Type B pancreatic cell (in vitro differentiated cells): ENCODE measurements at regions not wholly inside any gene's neighbourhood (a gene's known extent, or its start where the extent isn't known, plus 50 kb on each side); places are given as distances from the start of the nearest gene placed in this dataset.
"Not testable (repeated sequence)": the region's sequence is repeated elsewhere in the genome, so short reads cannot be mapped to it uniquely, and the experiment has no call there.

Experiments used
- DNase-seq: peaks from one replicate; pipeline ENCODE4 v3.0.0; 2021; ENCODE audit warnings: mixed read lengths; ENCODE audit not compliant: unreplicated experiment; ENCODE audit errors: extremely low spot score
- H3K27ac Mint-ChIP-seq: 2 replicates; pipeline ENCODE4 v1.8.0; 2021; ENCODE audit warnings: mild to moderate bottlenecking, mixed read lengths
- H3K27me3 Mint-ChIP-seq: 2 replicates; pipeline ENCODE4 v1.8.0; 2021; ENCODE audit warnings: mixed read lengths
- H3K36me3 Mint-ChIP-seq: 2 replicates; pipeline ENCODE4 v1.8.0; 2021; ENCODE audit warnings: mixed read lengths
- H3K4me1 Mint-ChIP-seq: one replicate; pipeline ENCODE4 v1.8.0; 2021; ENCODE audit warnings: mixed read lengths; ENCODE audit not compliant: unreplicated experiment
- H3K4me3 Mint-ChIP-seq: 2 replicates; pipeline ENCODE4 v1.8.0; 2021; ENCODE audit warnings: mild to moderate bottlenecking, mixed read lengths
- H3K9me3 Mint-ChIP-seq: 2 replicates; pipeline ENCODE4 v1.8.0; 2021; ENCODE audit warnings: mixed read lengths
- CTCF ChIP-seq: fragments of 200-600 bp; sonication (generic); conservative IDR thresholded peaks from 2 replicates; pipeline ENCODE4 v1.5.0; 2021; ENCODE audit warnings: antibody characterized with exemption, mild to moderate bottlenecking

GRCh38 chr21:14825514-14825974 lies 239.3 kb downstream of the NRIP1 start:
- H3K27ac Mint-ChIP-seq: no peak overlapping the region
- no peaks in the 10 kb centered on the region for H3K36me3 Mint-ChIP-seq
- peaks cover 5% of the 10 kb centered on the region for H3K4me1 Mint-ChIP-seq
- H3K4me3 Mint-ChIP-seq: no peak overlapping the region
- H3K9me3 Mint-ChIP-seq: no peaks in the 10 kb centered on the region
- no peak for DNase-seq
- no peak for TF ChIP-seq CTCF
- no peaks in the 10 kb centered on the region for H3K27me3 Mint-ChIP-seq

- Mint-ChIP-seq H3K36me3 (no peaks in the 10 kb centered on the region), H3K9me3 (no peaks in the 10 kb centered on the region), H3K27me3 (no peaks in the 10 kb centered on the region), H3K4me3 (no peak overlapping the region), H3K27ac (no peak overlapping the region), H3K4me1 (peaks cover 2% of the 10 kb centered on the region)
- TF ChIP-seq CTCF: no peak
- no peak for DNase-seq
Measured at GRCh38 chr21:14824126-14824525, 240.7 kb downstream of the NRIP1 start.

- DNase-seq: no peak
- TF ChIP-seq CTCF: no peak
- Mint-ChIP-seq H3K4me3 (no peak overlapping the region), H3K4me1 (peaks cover 4% of the 10 kb centered on the region), H3K36me3 (no peaks in the 10 kb centered on the region), H3K9me3 (peaks cover 3% of the 10 kb centered on the region), H3K27ac (no peak overlapping the region), H3K27me3 (no peaks in the 10 kb centered on the region)
Measured at GRCh38 chr21:14817311-14817710, 247.5 kb downstream of the NRIP1 start.

- H3K27ac Mint-ChIP-seq: no peak overlapping the region
- H3K4me1 Mint-ChIP-seq: peaks cover 4% of the 10 kb centered on the region
- H3K9me3 Mint-ChIP-seq: peaks cover 3% of the 10 kb centered on the region
- H3K36me3 Mint-ChIP-seq: no peaks in the 10 kb centered on the region
- DNase-seq: no peak
- no peak for TF ChIP-seq CTCF
- no peak overlapping the region for H3K4me3 Mint-ChIP-seq
- no peaks in the 10 kb centered on the region for H3K27me3 Mint-ChIP-seq
Measured at GRCh38 chr21:14814991-14815390, 249.8 kb downstream of the NRIP1 start.

GRCh38 chr21:14814282-14814681 lies 250.5 kb downstream of the NRIP1 start:
- Mint-ChIP-seq H3K4me3 (no peak overlapping the region), H3K9me3 (peaks cover 3% of the 10 kb centered on the region), H3K36me3 (no peaks in the 10 kb centered on the region), H3K4me1 (peaks cover 4% of the 10 kb centered on the region), H3K27ac (no peak overlapping the region), H3K27me3 (no peaks in the 10 kb centered on the region)
- TF ChIP-seq CTCF: no peak
- DNase-seq: no peak

- peaks cover 15% of the 10 kb centered on the region for H3K9me3 Mint-ChIP-seq
- H3K27me3 Mint-ChIP-seq, H3K4me3 Mint-ChIP-seq, H3K36me3 Mint-ChIP-seq, DNase-seq, H3K27ac Mint-ChIP-seq, H3K4me1 Mint-ChIP-seq: not testable (repeated sequence)
Measured at GRCh38 chr21:14804170-14804569, 258.1 kb upstream of the SAMSN1 start.
